H9 (cell line): ENCODE measurements at regions not wholly inside any gene's neighbourhood (a gene's known extent, or its start where the extent isn't known, plus 50 kb on each side); places are given as distances from the start of the nearest gene placed in this dataset.

Source experiments
- DNase-seq: peaks from one replicate; pipeline ENCODE4 v3.0.0-alpha.2; 2017
- H2AFZ ChIP-seq: one replicate; pipeline ENCODE4 v1.6.1; 2013; ENCODE audit warnings: mild to moderate bottlenecking, low read length, control low read depth, moderate library complexity
- H2AK5ac ChIP-seq: 2 replicates; pipeline ENCODE4 v1.6.1; 2013; ENCODE audit warnings: low read length, control low read depth, mixed read lengths; ENCODE audit not compliant: insufficient read length
- H2BK120ac ChIP-seq: one replicate; pipeline ENCODE4 v1.6.1; 2013; ENCODE audit warnings: low read depth, mild to moderate bottlenecking, low read length, control low read depth, inconsistent platforms; ENCODE audit not compliant: poor library complexity, severe bottlenecking
- H2BK12ac ChIP-seq: 2 replicates; pipeline ENCODE4 v1.6.1; 2013; ENCODE audit warnings: low read length, control low read depth, mixed read lengths, low read depth; ENCODE audit not compliant: insufficient read length
- H2BK15ac ChIP-seq: 2 replicates; pipeline ENCODE4 v1.6.1; 2013; ENCODE audit warnings: low read depth, low read length, control low read depth
- H2BK20ac ChIP-seq: one replicate; pipeline ENCODE4 v1.6.1; 2013; ENCODE audit warnings: low read depth, mild to moderate bottlenecking, low read length, control low read depth, inconsistent platforms; ENCODE audit not compliant: poor library complexity, severe bottlenecking
- H2BK5ac ChIP-seq: 2 replicates; pipeline ENCODE4 v1.6.1; 2013; ENCODE audit warnings: low read length, control low read depth, mixed read lengths; ENCODE audit not compliant: insufficient read length
- H3K14ac ChIP-seq: 2 replicates; pipeline ENCODE4 v1.6.1; 2013; ENCODE audit warnings: low read length, control low read depth; ENCODE audit not compliant: insufficient read depth
- H3K18ac ChIP-seq: 2 replicates; pipeline ENCODE4 v1.6.1; 2013; ENCODE audit warnings: low read depth, mild to moderate bottlenecking, mixed read lengths, low read length, control low read depth; ENCODE audit not compliant: insufficient read length
- H3K23ac ChIP-seq: 2 replicates; pipeline ENCODE4 v1.6.1; 2013; ENCODE audit warnings: low read length, control low read depth, mixed read lengths, low read depth; ENCODE audit not compliant: insufficient read length
- H3K23me2 ChIP-seq: 2 replicates; pipeline ENCODE4 v1.6.1; 2013; ENCODE audit warnings: low read depth, mild to moderate bottlenecking, mixed read lengths, low read length, control low read depth; ENCODE audit not compliant: insufficient read length, poor library complexity, severe bottlenecking
- H3K27ac ChIP-seq: 2 replicates; pipeline ENCODE4 v1.5.1; 2013; ENCODE audit warnings: low read length, control low read depth, mixed read lengths, low read depth; ENCODE audit not compliant: insufficient read length
- H3K27me3 ChIP-seq: 2 replicates; pipeline ENCODE4 v1.6.1; 2013; ENCODE audit warnings: low read length, control low read depth, inconsistent platforms; ENCODE audit not compliant: insufficient read depth
- H3K4ac ChIP-seq: 2 replicates; pipeline ENCODE4 v1.6.1; 2013; ENCODE audit warnings: low read depth, mild to moderate bottlenecking, control low read depth, inconsistent platforms, low read length, moderate library complexity
- H3K4me1 ChIP-seq: 2 replicates; pipeline ENCODE4 v1.6.1; 2013; ENCODE audit warnings: low read length, control low read depth, inconsistent platforms; ENCODE audit not compliant: insufficient read depth
- H3K4me2 ChIP-seq: 2 replicates; pipeline ENCODE4 v1.6.1; 2013; ENCODE audit warnings: low read length, control low read depth, mixed read lengths; ENCODE audit not compliant: insufficient read length, insufficient read depth
- H3K56ac ChIP-seq: 2 replicates; pipeline ENCODE4 v1.6.1; 2013; ENCODE audit warnings: low read depth, mild to moderate bottlenecking, mixed read lengths, low read length, control low read depth; ENCODE audit not compliant: insufficient read length
- H3K79me1 ChIP-seq: 2 replicates; pipeline ENCODE4 v1.6.1; 2013; ENCODE audit warnings: low read depth, mild to moderate bottlenecking, moderate library complexity, low read length, control low read depth, inconsistent platforms; ENCODE audit not compliant: insufficient read depth, poor library complexity, severe bottlenecking
- H3K79me2 ChIP-seq: 2 replicates; pipeline ENCODE4 v1.6.1; 2013; ENCODE audit warnings: low read length, control low read depth, inconsistent platforms; ENCODE audit not compliant: insufficient read depth
- H3K9ac ChIP-seq: 2 replicates; pipeline ENCODE4 v1.6.1; 2013; ENCODE audit warnings: low read length, control low read depth, mixed read lengths; ENCODE audit not compliant: insufficient read length; ENCODE audit errors: extremely low read depth
- H3K9me3 ChIP-seq: one replicate; pipeline ENCODE4 v1.6.1; 2013; ENCODE audit warnings: low read depth, low read length, inconsistent platforms; ENCODE audit not compliant: control insufficient read depth
- H3T11ph ChIP-seq: one replicate; pipeline ENCODE4 v1.6.1; 2013; ENCODE audit warnings: mild to moderate bottlenecking, low read length, control low read depth, inconsistent platforms
- H4K20me1 ChIP-seq: one replicate; pipeline ENCODE4 v1.6.1; 2013; ENCODE audit not compliant: control insufficient read depth, insufficient read length, insufficient read depth
- H4K5ac ChIP-seq: 2 replicates; pipeline ENCODE4 v1.6.1; 2013; ENCODE audit warnings: low read depth, mild to moderate bottlenecking, mixed read lengths, low read length, control low read depth; ENCODE audit not compliant: insufficient read length
- H4K8ac ChIP-seq: replicated peaks from 2 replicates; pipeline ENCODE4 v1.6.1; 2013; ENCODE audit warnings: low read length, control low read depth, mixed read lengths, low read depth; ENCODE audit not compliant: insufficient read length
- H4K91ac ChIP-seq: 2 replicates; pipeline ENCODE4 v1.6.1; 2013; ENCODE audit warnings: low read depth, mild to moderate bottlenecking, moderate library complexity, mixed read lengths, low read length, control low read depth; ENCODE audit not compliant: insufficient read length
- H3K27ac Mint-ChIP-seq, 3 experiments: 2 replicates in 2 of 3; 3 replicates in 1 of 3; pipeline ENCODE4 v1.8.0; 2020 to 2021; ENCODE audit warnings: mixed read lengths in 3 of 3, mild to moderate bottlenecking in 1 of 3, moderate library complexity in 1 of 3
- H3K27me3 Mint-ChIP-seq: 2 replicates; pipeline ENCODE4 v1.8.0; 2021; ENCODE audit warnings: low read depth, mild to moderate bottlenecking, moderate library complexity, mixed read lengths
- H3K36me3 Mint-ChIP-seq, 3 experiments: 2 replicates in 2 of 3; 3 replicates in 1 of 3; pipeline ENCODE4 v1.8.0; 2020 to 2021; ENCODE audit warnings: low read depth in 3 of 3, mixed read lengths in 3 of 3; ENCODE audit not compliant: insufficient read depth in 1 of 3
- H3K4me1 Mint-ChIP-seq, 2 experiments: 2 replicates each; pipeline ENCODE4 v1.8.0; 2020; ENCODE audit warnings: mixed read lengths in 2 of 2
- H3K4me3 Mint-ChIP-seq, 2 experiments: 2 replicates in 1 of 2; 3 replicates in 1 of 2; pipeline ENCODE4 v1.8.0; 2020 to 2021; ENCODE audit warnings: mild to moderate bottlenecking in 2 of 2, mixed read lengths in 2 of 2, moderate library complexity in 1 of 2
- H3K9me3 Mint-ChIP-seq, 2 experiments: 2 replicates in 1 of 2; 3 replicates in 1 of 2; pipeline ENCODE4 v1.8.0; 2020; ENCODE audit warnings: mild to moderate bottlenecking in 2 of 2, mixed read lengths in 2 of 2, moderate library complexity in 1 of 2
- CTCF ChIP-seq: fragments of 200-600 bp; sonication (generic); conservative IDR thresholded peaks from 3 replicates; pipeline ENCODE4 v1.8.0; 2021; ENCODE audit warnings: antibody characterized with exemption, mild to moderate bottlenecking
- WGBS: extraction: QIAGEN DNeasy Blood & Tissue Kit; methylation state at CpG from one replicate; pipeline ENCODE4 v1.1.7; 2013; ENCODE audit warnings: missing lambda C conversion rate, low lambda C conversion rate, mixed read lengths; ENCODE audit not compliant: insufficient read length; ENCODE audit errors: extremely low coverage; 5-methylcytosine and 5-hydroxymethylcytosine counted together

- H3K4me1 ChIP-seq = 0 out of 2 replicates have a peak, but pooled peaks cover 5% of the 10 kb centered on the region
- H3K27me3 Mint-ChIP-seq = no peaks in the 10 kb centered on the region
- H2BK20ac ChIP-seq = no peak overlapping the region
- no peak overlapping the region for H3K4me3 Mint-ChIP-seq
- no peak overlapping the region for H2AFZ ChIP-seq
- no CpG with 5 or more reads among the region's 14 CpGs for WGBS
- H3K9me3 ChIP-seq = no peaks in the 10 kb centered on the region
- H2BK120ac ChIP-seq = no peak overlapping the region
- H2BK12ac ChIP-seq = no peak overlapping the region
- peaks cover 5 to 9% (median 6%) of the 10 kb centered on the region in 3 experiments; a peak in 5 of 7 replicates for H3K36me3 Mint-ChIP-seq
- H3K4me2 ChIP-seq = no peak overlapping the region
- H3K18ac ChIP-seq = no peak overlapping the region
- H3K9me3 Mint-ChIP-seq = no peaks in the 10 kb centered on the region
- no peaks in the 10 kb centered on the region for H3K23me2 ChIP-seq
- H3K56ac ChIP-seq = no peak overlapping the region
- no peaks in the 10 kb centered on the region for H3K79me2 ChIP-seq
- H3K79me1 ChIP-seq = peaks cover 2% of the 10 kb centered on the region
- H3K4me1 Mint-ChIP-seq = peaks cover 5 to 16% of the 10 kb centered on the region in 2 experiments; a peak in 3 of 4 replicates
- no peak overlapping the region for H2BK5ac ChIP-seq
- no peak overlapping the region for H2AK5ac ChIP-seq
- H3K27ac Mint-ChIP-seq = peak overlapping the region in 1 of 3 experiments; percentile 73; a peak in 1 of 7 replicates
- no peak overlapping the region; the same call in 1 of the 2 replicates for H3K14ac ChIP-seq
- no peak overlapping the region for H4K5ac ChIP-seq
- no peak overlapping the region for H4K8ac ChIP-seq
- no peak overlapping the region for H3K27ac ChIP-seq
- H4K20me1 ChIP-seq = no peaks in the 10 kb centered on the region
- no peak for TF ChIP-seq CTCF
- no peaks in the 10 kb centered on the region for H3K27me3 ChIP-seq
- H3K9ac ChIP-seq = no peak overlapping the region
- H3K4ac ChIP-seq = no peak overlapping the region
- H4K91ac ChIP-seq = no peak overlapping the region
- H3K23ac ChIP-seq = no peak overlapping the region
- no peak overlapping the region for H2BK15ac ChIP-seq
- no peak overlapping the region for H3T11ph ChIP-seq
- no peak for DNase-seq
Measured at GRCh38 chr22:48523761-48524160, 1303.9 kb downstream of the BRD1 start.
